H1 (cell line): ENCODE measurements at regions not wholly inside any gene's neighbourhood (a gene's known extent, or its start where the extent isn't known, plus 50 kb on each side); places are given as distances from the start of the nearest gene placed in this dataset.

Experiments
- CTCF ChIA-PET: fragments of 300-600 bp; sonication (Branson Sonifier 250); formaldehyde crosslinking; loops from one replicate; lab custom pipeline; 2021; ENCODE audit not compliant: partially characterized antibody; lab: Charles Lee
- POLR2A ChIA-PET: fragments of 300-600 bp; sonication (Branson Sonifier 250); formaldehyde crosslinking; loops from one replicate; lab custom pipeline; 2021; ENCODE audit warnings: inconsistent platforms; ENCODE audit not compliant: partially characterized antibody; lab: Charles Lee
- DNase-seq, 2 experiments: peaks; one replicate each; pipeline versions ENCODE4 v3.0.0 to v3.0.0-alpha.2; 2010 to 2022; ENCODE audit warnings: low spot score in 2 of 2, low read depth in 1 of 2, mixed read lengths in 1 of 2
- FAIRE-seq: peaks from 2 replicates; lab custom pipeline; 2011; peaks lifted over from hg19 to GRCh38; lab: Jason Lieb, UNC
- H2AFZ ChIP-seq: 2 replicates; pipeline ENCODE4 v1.8.1; 2012; ENCODE audit warnings: low read length, inconsistent platforms
- H2AK5ac ChIP-seq: 2 replicates; pipeline ENCODE4 v1.6.1; 2013; ENCODE audit warnings: low read depth, low read length
- H2BK120ac ChIP-seq: replicated peaks from 2 replicates; pipeline ENCODE3; 2013; ENCODE audit warnings: low read depth, low read length, inconsistent platforms
- H2BK12ac ChIP-seq: 2 replicates; pipeline ENCODE4 v1.6.1; 2013; ENCODE audit warnings: low read depth, low read length
- H2BK15ac ChIP-seq: 2 replicates; pipeline ENCODE4 v1.6.1; 2013; ENCODE audit warnings: low read length
- H2BK20ac ChIP-seq: 2 replicates; pipeline ENCODE4 v1.6.1; 2013; ENCODE audit warnings: low read length
- H2BK5ac ChIP-seq: 2 replicates; pipeline ENCODE4 v1.6.1; 2013; ENCODE audit warnings: low read depth, low read length
- H3K14ac ChIP-seq: 2 replicates; pipeline ENCODE4 v1.6.1; 2013; ENCODE audit warnings: inconsistent platforms; ENCODE audit not compliant: insufficient read length
- H3K18ac ChIP-seq: 2 replicates; pipeline ENCODE4 v1.6.1; 2013; ENCODE audit warnings: low read length; ENCODE audit errors: extremely low read depth
- H3K23ac ChIP-seq: 2 replicates; pipeline ENCODE4 v1.6.1; 2013; ENCODE audit warnings: inconsistent platforms; ENCODE audit not compliant: insufficient read length
- H3K23me2 ChIP-seq: 2 replicates; pipeline ENCODE4 v1.6.1; 2013; ENCODE audit warnings: low read depth, low read length
- H3K27ac ChIP-seq: 2 replicates; pipeline ENCODE4 v1.6.1; 2011; ENCODE audit warnings: low read depth, low read length, inconsistent platforms
- H3K27me3 ChIP-seq, 4 experiments: replicated peaks in 1 of 4; 1 replicate in 1 of 4; 2 replicates in 3 of 4; pipeline versions ENCODE4 v1.6.1 to v1.8.1; 2011 to 2013; ENCODE audit warnings: low read length in 3 of 4, mild to moderate bottlenecking in 3 of 4, inconsistent platforms in 2 of 4, mixed read lengths in 2 of 4, moderate library complexity in 1 of 4; ENCODE audit not compliant: control insufficient read depth in 3 of 4, insufficient read depth in 3 of 4; ENCODE audit errors: extremely low read depth in 1 of 4
- H3K36me3 ChIP-seq, 4 experiments: 2 replicates each; pipeline versions ENCODE4 v1.6.1 to v1.8.1; 2011 to 2013; ENCODE audit warnings: mild to moderate bottlenecking in 4 of 4, low read length in 3 of 4, moderate library complexity in 2 of 4, control low read depth in 1 of 4, inconsistent platforms in 1 of 4; ENCODE audit not compliant: insufficient read depth in 4 of 4, control insufficient read depth in 2 of 4
- H3K4ac ChIP-seq: replicated peaks from 2 replicates; pipeline ENCODE3; 2013; ENCODE audit warnings: low read length, low read depth, mixed read lengths, inconsistent platforms; ENCODE audit not compliant: insufficient read length
- H3K4me1 ChIP-seq, 4 experiments: replicated peaks in 1 of 4; 1 replicate in 1 of 4; 2 replicates in 3 of 4; pipeline versions ENCODE4 v1.6.1 to v1.8.1; 2011 to 2013; ENCODE audit warnings: low read length in 3 of 4, inconsistent platforms in 2 of 4, mixed read lengths in 1 of 4; ENCODE audit not compliant: insufficient read depth in 4 of 4, control insufficient read depth in 3 of 4
- H3K4me2 ChIP-seq, 2 experiments: 2 replicates each; pipeline versions ENCODE4 v1.6.1 to v1.8.1; 2011 to 2013; ENCODE audit warnings: low read depth in 2 of 2, low read length in 2 of 2, control low read depth in 1 of 2, inconsistent platforms in 1 of 2, mild to moderate bottlenecking in 1 of 2; ENCODE audit not compliant: insufficient read depth in 1 of 2
- H3K4me3 ChIP-seq, 4 experiments: fragments of 200-600, 300-600 bp in 1 of 4; sonication (generic), shearing (Covaris generic), sonication (Bioruptor Twin) in 1 of 4; 2 replicates each; pipeline versions ENCODE4 v1.5.1 to v1.8.1; 2011 to 2016; ENCODE audit warnings: low read length in 4 of 4, low read depth in 3 of 4, control low read depth in 2 of 4, inconsistent platforms in 2 of 4, mild to moderate bottlenecking in 2 of 4, mixed read lengths in 1 of 4, moderate library complexity in 1 of 4; ENCODE audit not compliant: insufficient read depth in 2 of 4; ENCODE audit errors: extremely low read depth in 1 of 4
- H3K56ac ChIP-seq: replicated peaks from 2 replicates; pipeline ENCODE3; 2013; ENCODE audit warnings: low read depth, mild to moderate bottlenecking, mixed read lengths, low read length, inconsistent platforms; ENCODE audit not compliant: insufficient read length
- H3K79me1 ChIP-seq: 2 replicates; pipeline ENCODE4 v1.6.1; 2013; ENCODE audit warnings: low read depth, low read length, control low read depth
- H3K79me2 ChIP-seq, 2 experiments: 2 replicates each; pipeline versions ENCODE4 v1.6.1 to v1.8.1; 2012 to 2013; ENCODE audit warnings: low read length in 2 of 2, mild to moderate bottlenecking in 2 of 2, inconsistent platforms in 1 of 2; ENCODE audit not compliant: insufficient read depth in 2 of 2, control insufficient read depth in 1 of 2
- H3K9ac ChIP-seq, 4 experiments: replicated peaks in 1 of 4; 1 replicate in 1 of 4; 2 replicates in 3 of 4; pipeline versions ENCODE4 v1.6.1 to v1.8.1; 2011 to 2013; ENCODE audit warnings: low read depth in 3 of 4, low read length in 3 of 4, control low read depth in 2 of 4, mild to moderate bottlenecking in 2 of 4, moderate library complexity in 2 of 4, inconsistent platforms in 1 of 4; ENCODE audit errors: extremely low read depth in 1 of 4
- H3K9me3 ChIP-seq, 2 experiments: 2 replicates each; pipeline versions ENCODE4 v1.6.1 to v1.8.1; 2012 to 2013; ENCODE audit warnings: mild to moderate bottlenecking in 2 of 2, moderate library complexity in 2 of 2, control low read depth in 1 of 2, inconsistent platforms in 1 of 2, low read depth in 1 of 2, low read length in 1 of 2, mixed read lengths in 1 of 2; ENCODE audit not compliant: insufficient read depth in 2 of 2
- H4K20me1 ChIP-seq, 2 experiments: replicated peaks in 1 of 2; 2 replicates each; pipeline versions ENCODE3 to v1.8.1; 2011 to 2013; ENCODE audit warnings: inconsistent platforms in 2 of 2, low read length in 2 of 2, mild to moderate bottlenecking in 1 of 2; ENCODE audit not compliant: insufficient read depth in 2 of 2, control insufficient read depth in 1 of 2
- H4K5ac ChIP-seq: 2 replicates; pipeline ENCODE4 v1.6.1; 2013; ENCODE audit warnings: low read length, low read depth, mixed read lengths, inconsistent platforms; ENCODE audit not compliant: insufficient read length
- H4K8ac ChIP-seq: 2 replicates; pipeline ENCODE4 v1.8.0; 2013; ENCODE audit warnings: mild to moderate bottlenecking, moderate library complexity, low read length, inconsistent platforms; ENCODE audit not compliant: insufficient read depth; ENCODE audit errors: extremely low read depth
- H4K91ac ChIP-seq: replicated peaks from 2 replicates; pipeline ENCODE3; 2013; ENCODE audit warnings: low read length, mixed read lengths, inconsistent platforms; ENCODE audit not compliant: insufficient read length
- POLR2A ChIP-seq, 2 experiments: IDR thresholded peaks; 1 replicate in 1 of 2; 2 replicates in 1 of 2; pipeline ENCODE4 v1.6.1; 2011; ENCODE audit warnings: low read depth in 2 of 2, low read length in 2 of 2, mild to moderate bottlenecking in 2 of 2; ENCODE audit errors: control extremely low read depth in 1 of 2
- ZNF274 ChIP-seq: IDR thresholded peaks from 2 replicates; pipeline ENCODE4 v1.7.0; 2012; ENCODE audit warnings: low read length, borderline replicate concordance; ENCODE audit errors: extremely low read depth
- WGBS, 2 experiments: shearing (Covaris generic) in 1 of 2; methylation state at CpG; one replicate each; pipeline versions ENCODE4 v1.1.6 to v1.1.7; 2013 to 2015; ENCODE audit warnings: low lambda C conversion rate in 2 of 2, mixed read lengths in 2 of 2, inconsistent platforms in 1 of 2, low coverage in 1 of 2, missing lambda C conversion rate in 1 of 2; ENCODE audit not compliant: insufficient replicate concordance in 2 of 2, insufficient coverage in 1 of 2, insufficient read length in 1 of 2; ENCODE audit errors: extremely low coverage in 1 of 2, missing lambda C conversion rate in 1 of 2; 5-methylcytosine and 5-hydroxymethylcytosine counted together

- DNase-seq (no peak), FAIRE-seq (no peak)
- no peak overlapping the region for H3K4me3 ChIP-seq
- no peak overlapping the region for H3K14ac ChIP-seq
- no peak overlapping the region for H4K91ac ChIP-seq
- TF ChIP-seq ZNF274, result no peak
- TF ChIP-seq POLR2A (IDR thresholded peaks at IDR 0.05; ENCODE audit: control extremely low read depth in 1 of 2, low read depth in 2 of 2, low read length in 2 of 2), result no peak
- H2BK12ac ChIP-seq, result no peak overlapping the region
- no peaks in the 10 kb centered on the region for H3K36me3 ChIP-seq
- H3K23ac ChIP-seq, result no peak overlapping the region
- POLR2A ChIA-PET, result interaction anchor here (0.6 kb wide), 1 partner anchor 951 kb away, joined by 3 read pairs; no protein-coding TSS in a partner anchor
- no peak overlapping the region for H3K9ac ChIP-seq
- no peak overlapping the region for H2AFZ ChIP-seq
- no peak overlapping the region for H3K18ac ChIP-seq
- H3K23me2 ChIP-seq, result peaks cover 3% of the 10 kb centered on the region; the same call in 1 of the 2 replicates
- H2BK120ac ChIP-seq, result no peak overlapping the region
- H3K79me1 ChIP-seq, result no peaks in the 10 kb centered on the region
- H2BK5ac ChIP-seq, result no peak overlapping the region
- CTCF ChIA-PET, result interaction anchor here (0.7 to 1.2 kb wide), 3 partner anchors 11 to 34 kb away, joined by 3 to 6 read pairs (median 4); no protein-coding TSS in a partner anchor
- no peak overlapping the region for H3K4ac ChIP-seq
- no peaks in the 10 kb centered on the region for H3K4me1 ChIP-seq
- H2BK20ac ChIP-seq, result no peak overlapping the region
- H3K27me3 ChIP-seq, result no peaks in the 10 kb centered on the region
- no peak overlapping the region for H4K8ac ChIP-seq
- H3K4me2 ChIP-seq, result no peak overlapping the region
- H4K20me1 ChIP-seq, result no peaks in the 10 kb centered on the region
- H2AK5ac ChIP-seq, result no peak overlapping the region
- no peaks in the 10 kb centered on the region for H3K9me3 ChIP-seq
- WGBS, 2 experiments, result 83% methylated on average over 2 of the region's 2 CpGs; no CpG with 5 or more reads in 1 of the 2 experiments
- no peak overlapping the region for H3K56ac ChIP-seq
- H2BK15ac ChIP-seq, result no peak overlapping the region
- H4K5ac ChIP-seq, result no peak overlapping the region
- H3K79me2 ChIP-seq, result no peaks in the 10 kb centered on the region
- no peak overlapping the region for H3K27ac ChIP-seq
Measured at GRCh38 chr9:13378154-13378553, 98.7 kb upstream of the MPDZ start.
